ENCODE measurements at regions not wholly inside any gene's neighbourhood (a gene's known extent, or its start where the extent isn't known, plus 50 kb on each side); places are given as distances from the start of the nearest gene placed in this dataset.

DNA sequence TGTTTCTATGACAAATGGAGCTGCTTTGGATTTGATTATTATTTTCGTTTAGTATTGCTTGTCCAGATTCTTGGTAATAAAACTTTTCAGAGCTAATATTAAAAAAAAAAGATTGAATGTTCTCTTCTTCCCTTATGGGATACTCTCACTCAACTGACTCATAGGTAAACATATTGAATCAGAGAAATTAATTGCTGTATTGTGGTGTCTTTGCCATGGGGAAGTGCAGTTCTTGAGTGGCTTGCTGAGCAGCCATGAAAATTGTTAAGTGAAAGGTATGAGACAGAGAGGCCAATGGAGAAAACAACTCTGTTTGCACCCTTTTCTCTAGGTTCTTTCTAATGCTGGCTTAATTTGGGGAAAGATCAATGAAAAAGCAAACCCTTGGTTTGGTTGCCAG, 149.9 kb upstream of the HMHB1 start:
- no peaks in the 10 kb centered on the region for H3K23me2 ChIP-seq (ENCODE audit: insufficient read length, low read depth, low read length, poor library complexity, severe bottlenecking)
- H3K23ac ChIP-seq (ENCODE audit: insufficient read length, low read depth, low read length): no peak overlapping the region
- no CpG with 5 or more reads among the region's 1 CpG for WGBS (ENCODE audit: extremely low coverage, insufficient read length, low lambda C conversion rate)
- Mint-ChIP-seq H3K36me3 (ENCODE audit: insufficient read depth in 1 of 3, low read depth in 3 of 3) (no peaks in the 10 kb centered on the region), H3K27ac (no peak overlapping the region), H3K4me3 (no peak overlapping the region), H3K27me3 (ENCODE audit: low read depth) (no peaks in the 10 kb centered on the region), H3K9me3 (no peaks in the 10 kb centered on the region), H3K4me1 (no peaks in the 10 kb centered on the region)
- H3K79me1 ChIP-seq (ENCODE audit: insufficient read depth, low read depth, low read length, poor library complexity, severe bottlenecking): no peaks in the 10 kb centered on the region
- no peak overlapping the region for H3K9ac ChIP-seq (ENCODE audit: extremely low read depth, insufficient read length, low read length)
- no peak overlapping the region for H3K14ac ChIP-seq (ENCODE audit: insufficient read depth, low read length)
- H2BK12ac ChIP-seq (ENCODE audit: insufficient read length, low read depth, low read length): no peak overlapping the region
- no peak overlapping the region for H3K4me2 ChIP-seq (ENCODE audit: insufficient read depth, insufficient read length, low read length)
- no peak overlapping the region for H2AK5ac ChIP-seq (ENCODE audit: insufficient read length, low read length)
- no peak overlapping the region for H2BK120ac ChIP-seq (ENCODE audit: low read depth, low read length, poor library complexity, severe bottlenecking)
- H3K27me3 ChIP-seq (ENCODE audit: insufficient read depth, low read length): no peaks in the 10 kb centered on the region
- H2BK20ac ChIP-seq (ENCODE audit: low read depth, low read length, poor library complexity, severe bottlenecking): no peak overlapping the region
- no peaks in the 10 kb centered on the region for H4K20me1 ChIP-seq (ENCODE audit: control insufficient read depth, insufficient read depth, insufficient read length)
- TF ChIP-seq, protein P1, sequence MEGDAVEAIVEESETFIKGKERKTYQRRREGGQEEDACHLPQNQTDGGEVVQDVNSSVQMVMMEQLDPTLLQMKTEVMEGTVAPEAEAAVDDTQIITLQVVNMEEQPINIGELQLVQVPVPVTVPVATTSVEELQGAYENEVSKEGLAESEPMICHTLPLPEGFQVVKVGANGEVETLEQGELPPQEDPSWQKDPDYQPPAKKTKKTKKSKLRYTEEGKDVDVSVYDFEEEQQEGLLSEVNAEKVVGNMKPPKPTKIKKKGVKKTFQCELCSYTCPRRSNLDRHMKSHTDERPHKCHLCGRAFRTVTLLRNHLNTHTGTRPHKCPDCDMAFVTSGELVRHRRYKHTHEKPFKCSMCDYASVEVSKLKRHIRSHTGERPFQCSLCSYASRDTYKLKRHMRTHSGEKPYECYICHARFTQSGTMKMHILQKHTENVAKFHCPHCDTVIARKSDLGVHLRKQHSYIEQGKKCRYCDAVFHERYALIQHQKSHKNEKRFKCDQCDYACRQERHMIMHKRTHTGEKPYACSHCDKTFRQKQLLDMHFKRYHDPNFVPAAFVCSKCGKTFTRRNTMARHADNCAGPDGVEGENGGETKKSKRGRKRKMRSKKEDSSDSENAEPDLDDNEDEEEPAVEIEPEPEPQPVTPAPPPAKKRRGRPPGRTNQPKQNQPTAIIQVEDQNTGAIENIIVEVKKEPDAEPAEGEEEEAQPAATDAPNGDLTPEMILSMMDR (conservative IDR thresholded peaks at IDR 0.05): no peak
- H4K8ac ChIP-seq (replicated peaks; ENCODE audit: insufficient read length, low read depth, low read length): no peak overlapping the region
- DNase-seq: no peak
- H3K4me1 ChIP-seq (ENCODE audit: insufficient read depth, low read length): no peaks in the 10 kb centered on the region
- no peak overlapping the region for H3T11ph ChIP-seq (ENCODE audit: low read length)
- H3K56ac ChIP-seq (ENCODE audit: insufficient read length, low read depth, low read length): no peak overlapping the region
- H2BK15ac ChIP-seq (ENCODE audit: low read depth, low read length): no peak overlapping the region
- H3K9me3 ChIP-seq (ENCODE audit: control insufficient read depth, low read depth, low read length): no peaks in the 10 kb centered on the region
- H4K91ac ChIP-seq (ENCODE audit: insufficient read length, low read depth, low read length): no peak overlapping the region
- no peak overlapping the region for H4K5ac ChIP-seq (ENCODE audit: insufficient read length, low read depth, low read length)
- no peak overlapping the region for H3K27ac ChIP-seq (ENCODE audit: insufficient read length, low read depth, low read length)
- no peak overlapping the region for H2AFZ ChIP-seq (ENCODE audit: low read length)
- H3K18ac ChIP-seq (ENCODE audit: insufficient read length, low read depth, low read length): no peak overlapping the region
- H2BK5ac ChIP-seq (ENCODE audit: insufficient read length, low read length): no peak overlapping the region
- H3K79me2 ChIP-seq (ENCODE audit: insufficient read depth, low read length): no peaks in the 10 kb centered on the region
- H3K4ac ChIP-seq (ENCODE audit: low read depth, low read length): no peak overlapping the region

Measured in H9 (cell line).